ENCODE measurements at regions not wholly inside any gene's neighbourhood (a gene's known extent, or its start where the extent isn't known, plus 50 kb on each side); places are given as distances from the start of the nearest gene placed in this dataset.

DNA sequence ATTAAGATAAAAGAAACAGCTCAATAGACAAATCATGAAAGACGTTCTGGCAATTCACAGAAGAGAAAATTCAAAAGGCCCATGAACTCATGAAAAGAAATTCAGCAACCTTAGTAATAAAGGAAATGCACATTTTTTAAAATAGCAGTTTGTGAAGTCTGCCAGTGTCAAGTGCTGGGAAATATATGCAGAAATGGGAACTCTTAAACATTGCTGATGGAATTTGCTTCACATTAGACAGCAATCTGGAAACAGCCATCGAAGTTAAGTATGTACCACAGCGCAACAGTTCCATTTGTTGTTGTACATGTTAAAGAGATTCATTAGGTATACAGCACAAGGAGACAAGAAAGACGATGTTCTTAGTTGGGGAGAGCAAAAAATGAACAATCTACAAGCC lies 319.4 kb upstream of the SALL1 start:
- Histone ChIP-seq H3K4me3 (no peak overlapping the region), H3K4me2 (no peak overlapping the region), H3K4me1 (ENCODE audit: insufficient read depth) (no peaks in the 10 kb centered on the region), H3K27ac (ENCODE audit: low read depth) (no peak overlapping the region), H2AFZ (no peak overlapping the region), H3K9me2 (ENCODE audit: insufficient read depth) (0 out of 2 replicates have a peak, but pooled peaks cover 2% of the 10 kb centered on the region), H4K20me1 (replicated peaks; ENCODE audit: insufficient read depth) (no peaks in the 10 kb centered on the region), H3K36me3 (ENCODE audit: insufficient read depth) (no peaks in the 10 kb centered on the region), H3F3A (replicated peaks; ENCODE audit: low read depth) (no peaks in the 10 kb centered on the region), H3K79me2 (replicated peaks; ENCODE audit: insufficient read depth) (no peaks in the 10 kb centered on the region), H3K27me3 (ENCODE audit: insufficient read depth) (no peaks in the 10 kb centered on the region)
- ATAC-seq: no peak
- H3K9me3 Mint-ChIP-seq: no peaks in the 10 kb centered on the region; the same call in 2 of the 3 replicates
- no peak for DNase-seq (ENCODE audit: low spot score)
- no peaks in the 10 kb centered on the region for H3K36me3 Mint-ChIP-seq (ENCODE audit: low read depth)
- H3K4me3 Mint-ChIP-seq: no peak overlapping the region
- no peaks in the 10 kb centered on the region for H3K27me3 Mint-ChIP-seq (ENCODE audit: insufficient read depth, low read depth, poor library complexity)
- H3K4me1 Mint-ChIP-seq: peaks cover 6% of the 10 kb centered on the region
- no peak for TF ChIP-seq JUNB (IDR thresholded peaks at IDR 0.05; ENCODE audit: unreplicated experiment)
- TF ChIP-seq NANOG (IDR thresholded peaks at IDR 0.05; ENCODE audit: borderline replicate concordance): no peak
- no peak for TF ChIP-seq STAT1 (IDR thresholded peaks at IDR 0.05; ENCODE audit: unreplicated experiment)
- no peak overlapping the region for H3K27ac Mint-ChIP-seq

DNA sequence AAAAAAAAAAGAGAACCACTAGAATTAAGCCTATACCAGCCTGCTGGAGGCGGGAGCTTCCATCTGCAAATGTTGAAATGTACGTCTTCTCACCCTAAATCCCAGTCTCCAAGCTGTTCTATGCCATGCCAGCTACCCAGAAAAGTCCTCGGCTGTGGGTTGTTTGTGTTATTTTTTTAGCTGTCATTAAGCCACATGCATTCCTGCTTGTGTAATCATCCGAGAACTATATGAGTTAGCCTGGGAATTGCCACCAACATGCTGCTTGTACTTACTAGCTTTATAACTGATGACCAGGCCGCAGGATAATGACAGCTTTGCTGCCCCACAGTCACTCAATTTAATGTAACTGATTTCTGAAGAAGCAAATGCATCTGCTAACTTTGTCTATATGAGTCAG lies 313.9 kb upstream of the SALL1 start:
- H3K4me3 ChIP-seq: no peak overlapping the region
- no peak overlapping the region for H2AFZ ChIP-seq
- TF ChIP-seq EZH2phosphoT487 (IDR thresholded peaks at IDR 0.05; ENCODE audit: unreplicated experiment): no peak
- TF ChIP-seq, protein P1, sequence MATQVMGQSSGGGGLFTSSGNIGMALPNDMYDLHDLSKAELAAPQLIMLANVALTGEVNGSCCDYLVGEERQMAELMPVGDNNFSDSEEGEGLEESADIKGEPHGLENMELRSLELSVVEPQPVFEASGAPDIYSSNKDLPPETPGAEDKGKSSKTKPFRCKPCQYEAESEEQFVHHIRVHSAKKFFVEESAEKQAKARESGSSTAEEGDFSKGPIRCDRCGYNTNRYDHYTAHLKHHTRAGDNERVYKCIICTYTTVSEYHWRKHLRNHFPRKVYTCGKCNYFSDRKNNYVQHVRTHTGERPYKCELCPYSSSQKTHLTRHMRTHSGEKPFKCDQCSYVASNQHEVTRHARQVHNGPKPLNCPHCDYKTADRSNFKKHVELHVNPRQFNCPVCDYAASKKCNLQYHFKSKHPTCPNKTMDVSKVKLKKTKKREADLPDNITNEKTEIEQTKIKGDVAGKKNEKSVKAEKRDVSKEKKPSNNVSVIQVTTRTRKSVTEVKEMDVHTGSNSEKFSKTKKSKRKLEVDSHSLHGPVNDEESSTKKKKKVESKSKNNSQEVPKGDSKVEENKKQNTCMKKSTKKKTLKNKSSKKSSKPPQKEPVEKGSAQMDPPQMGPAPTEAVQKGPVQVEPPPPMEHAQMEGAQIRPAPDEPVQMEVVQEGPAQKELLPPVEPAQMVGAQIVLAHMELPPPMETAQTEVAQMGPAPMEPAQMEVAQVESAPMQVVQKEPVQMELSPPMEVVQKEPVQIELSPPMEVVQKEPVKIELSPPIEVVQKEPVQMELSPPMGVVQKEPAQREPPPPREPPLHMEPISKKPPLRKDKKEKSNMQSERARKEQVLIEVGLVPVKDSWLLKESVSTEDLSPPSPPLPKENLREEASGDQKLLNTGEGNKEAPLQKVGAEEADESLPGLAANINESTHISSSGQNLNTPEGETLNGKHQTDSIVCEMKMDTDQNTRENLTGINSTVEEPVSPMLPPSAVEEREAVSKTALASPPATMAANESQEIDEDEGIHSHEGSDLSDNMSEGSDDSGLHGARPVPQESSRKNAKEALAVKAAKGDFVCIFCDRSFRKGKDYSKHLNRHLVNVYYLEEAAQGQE (IDR thresholded peaks at IDR 0.05; ENCODE audit: unreplicated experiment): no peak
- TF ChIP-seq JUNB (IDR thresholded peaks at IDR 0.05; ENCODE audit: unreplicated experiment): no peak
- no peak for TF ChIP-seq STAT1 (IDR thresholded peaks at IDR 0.05; ENCODE audit: unreplicated experiment)
- no peak for TF ChIP-seq POLR2AphosphoS5 (IDR thresholded peaks at IDR 0.05; ENCODE audit: low read depth)
- TF ChIP-seq, protein P2, sequence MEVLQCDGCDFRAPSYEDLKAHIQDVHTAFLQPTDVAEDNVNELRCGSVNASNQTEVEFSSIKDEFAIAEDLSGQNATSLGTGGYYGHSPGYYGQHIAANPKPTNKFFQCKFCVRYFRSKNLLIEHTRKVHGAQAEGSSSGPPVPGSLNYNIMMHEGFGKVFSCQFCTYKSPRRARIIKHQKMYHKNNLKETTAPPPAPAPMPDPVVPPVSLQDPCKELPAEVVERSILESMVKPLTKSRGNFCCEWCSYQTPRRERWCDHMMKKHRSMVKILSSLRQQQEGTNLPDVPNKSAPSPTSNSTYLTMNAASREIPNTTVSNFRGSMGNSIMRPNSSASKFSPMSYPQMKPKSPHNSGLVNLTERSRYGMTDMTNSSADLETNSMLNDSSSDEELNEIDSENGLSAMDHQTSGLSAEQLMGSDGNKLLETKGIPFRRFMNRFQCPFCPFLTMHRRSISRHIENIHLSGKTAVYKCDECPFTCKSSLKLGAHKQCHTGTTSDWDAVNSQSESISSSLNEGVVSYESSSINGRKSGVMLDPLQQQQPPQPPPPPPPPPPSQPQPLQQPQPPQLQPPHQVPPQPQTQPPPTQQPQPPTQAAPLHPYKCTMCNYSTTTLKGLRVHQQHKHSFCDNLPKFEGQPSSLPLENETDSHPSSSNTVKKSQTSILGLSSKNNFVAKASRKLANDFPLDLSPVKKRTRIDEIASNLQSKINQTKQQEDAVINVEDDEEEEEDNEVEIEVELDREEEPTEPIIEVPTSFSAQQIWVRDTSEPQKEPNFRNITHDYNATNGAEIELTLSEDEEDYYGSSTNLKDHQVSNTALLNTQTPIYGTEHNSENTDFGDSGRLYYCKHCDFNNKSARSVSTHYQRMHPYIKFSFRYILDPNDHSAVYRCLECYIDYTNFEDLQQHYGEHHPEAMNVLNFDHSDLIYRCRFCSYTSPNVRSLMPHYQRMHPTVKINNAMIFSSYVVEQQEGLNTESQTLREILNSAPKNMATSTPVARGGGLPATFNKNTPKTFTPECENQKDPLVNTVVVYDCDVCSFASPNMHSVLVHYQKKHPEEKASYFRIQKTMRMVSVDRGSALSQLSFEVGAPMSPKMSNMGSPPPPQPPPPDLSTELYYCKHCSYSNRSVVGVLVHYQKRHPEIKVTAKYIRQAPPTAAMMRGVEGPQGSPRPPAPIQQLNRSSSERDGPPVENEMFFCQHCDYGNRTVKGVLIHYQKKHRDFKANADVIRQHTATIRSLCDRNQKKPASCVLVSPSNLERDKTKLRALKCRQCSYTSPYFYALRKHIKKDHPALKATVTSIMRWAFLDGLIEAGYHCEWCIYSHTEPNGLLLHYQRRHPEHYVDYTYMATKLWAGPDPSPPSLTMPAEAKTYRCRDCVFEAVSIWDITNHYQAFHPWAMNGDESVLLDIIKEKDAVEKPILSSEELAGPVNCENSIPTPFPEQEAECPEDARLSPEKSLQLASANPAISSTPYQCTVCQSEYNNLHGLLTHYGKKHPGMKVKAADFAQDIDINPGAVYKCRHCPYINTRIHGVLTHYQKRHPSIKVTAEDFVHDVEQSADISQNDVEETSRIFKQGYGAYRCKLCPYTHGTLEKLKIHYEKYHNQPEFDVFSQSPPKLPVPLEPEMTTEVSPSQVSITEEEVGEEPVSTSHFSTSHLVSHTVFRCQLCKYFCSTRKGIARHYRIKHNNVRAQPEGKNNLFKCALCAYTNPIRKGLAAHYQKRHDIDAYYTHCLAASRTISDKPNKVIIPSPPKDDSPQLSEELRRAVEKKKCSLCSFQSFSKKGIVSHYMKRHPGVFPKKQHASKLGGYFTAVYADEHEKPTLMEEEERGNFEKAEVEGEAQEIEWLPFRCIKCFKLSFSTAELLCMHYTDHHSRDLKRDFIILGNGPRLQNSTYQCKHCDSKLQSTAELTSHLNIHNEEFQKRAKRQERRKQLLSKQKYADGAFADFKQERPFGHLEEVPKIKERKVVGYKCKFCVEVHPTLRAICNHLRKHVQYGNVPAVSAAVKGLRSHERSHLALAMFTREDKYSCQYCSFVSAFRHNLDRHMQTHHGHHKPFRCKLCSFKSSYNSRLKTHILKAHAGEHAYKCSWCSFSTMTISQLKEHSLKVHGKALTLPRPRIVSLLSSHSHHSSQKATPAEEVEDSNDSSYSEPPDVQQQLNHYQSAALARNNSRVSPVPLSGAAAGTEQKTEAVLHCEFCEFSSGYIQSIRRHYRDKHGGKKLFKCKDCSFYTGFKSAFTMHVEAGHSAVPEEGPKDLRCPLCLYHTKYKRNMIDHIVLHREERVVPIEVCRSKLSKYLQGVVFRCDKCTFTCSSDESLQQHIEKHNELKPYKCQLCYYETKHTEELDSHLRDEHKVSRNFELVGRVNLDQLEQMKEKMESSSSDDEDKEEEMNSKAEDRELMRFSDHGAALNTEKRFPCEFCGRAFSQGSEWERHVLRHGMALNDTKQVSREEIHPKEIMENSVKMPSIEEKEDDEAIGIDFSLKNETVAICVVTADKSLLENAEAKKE (CRISPR knock-in tag; IDR thresholded peaks at IDR 0.05): no peak
- no peak for ATAC-seq
- no peaks in the 10 kb centered on the region for H3K36me3 ChIP-seq (ENCODE audit: insufficient read depth)
- 0 out of 2 replicates have a peak, but pooled peaks cover 3% of the 10 kb centered on the region for H3K9me2 ChIP-seq (ENCODE audit: insufficient read depth)
- no peaks in the 10 kb centered on the region for H4K20me1 ChIP-seq (replicated peaks; ENCODE audit: insufficient read depth)
- no peaks in the 10 kb centered on the region for H3F3A ChIP-seq (replicated peaks; ENCODE audit: low read depth)
- Mint-ChIP-seq H3K9me3 (no peaks in the 10 kb centered on the region), H3K4me3 (no peak overlapping the region), H3K27me3 (ENCODE audit: insufficient read depth, low read depth, poor library complexity) (peaks cover 2% of the 10 kb centered on the region), H3K4me1 (peaks cover 13% of the 10 kb centered on the region), H3K27ac (no peak overlapping the region), H3K36me3 (ENCODE audit: low read depth) (no peaks in the 10 kb centered on the region)
- no peaks in the 10 kb centered on the region for H3K4me1 ChIP-seq (ENCODE audit: insufficient read depth)
- no peak for DNase-seq (ENCODE audit: low spot score)
- no peaks in the 10 kb centered on the region for H3K27me3 ChIP-seq (ENCODE audit: insufficient read depth)
- H3K4me2 ChIP-seq: no peak overlapping the region
- no peak overlapping the region for H3K27ac ChIP-seq (ENCODE audit: low read depth)
- H3K79me2 ChIP-seq (replicated peaks; ENCODE audit: insufficient read depth): no peaks in the 10 kb centered on the region
